ENCODE measurements at regions not wholly inside any gene's neighbourhood (a gene's known extent, or its start where the extent isn't known, plus 50 kb on each side); places are given as distances from the start of the nearest gene placed in this dataset.
"Not testable (repeated sequence)": the region's sequence is repeated elsewhere in the genome, so short reads cannot be mapped to it uniquely, and the experiment has no call there.

DNA sequence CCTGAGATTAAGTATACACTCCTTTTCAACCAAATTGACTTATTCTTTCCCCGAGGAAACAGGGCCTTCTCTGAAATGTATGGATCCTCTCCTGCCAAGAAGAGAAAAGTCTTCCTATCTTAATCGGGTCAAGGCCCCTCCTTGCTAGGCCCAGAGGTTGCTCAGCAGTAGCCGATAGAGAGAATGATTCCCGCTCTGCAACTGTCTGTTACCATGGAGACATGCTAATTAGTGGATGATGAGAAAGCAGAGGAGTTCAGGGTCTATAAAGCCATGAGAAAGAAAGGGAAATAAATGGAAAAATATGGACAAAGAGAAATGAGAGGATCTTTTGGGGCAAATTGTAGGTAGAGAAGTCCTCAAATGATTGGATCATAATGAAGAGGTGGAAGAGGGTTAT is 103.5 kb downstream of the POU4F1 start:
- no peak for DNase-seq (ENCODE audit: low spot score)
- Mint-ChIP-seq H3K36me3 (ENCODE audit: low read depth) (no peaks in the 10 kb centered on the region), H3K4me1 (ENCODE audit: low read depth) (no peaks in the 10 kb centered on the region), H3K4me3 (ENCODE audit: unreplicated experiment) (no peak overlapping the region), H3K9me3 (ENCODE audit: low read depth) (peaks cover 4% of the 10 kb centered on the region), H3K27ac (ENCODE audit: unreplicated experiment) (no peak overlapping the region), H3K27me3 (ENCODE audit: low read depth) (peaks cover 8% of the 10 kb centered on the region)
- TF ChIP-seq CTCF (IDR thresholded peaks at IDR 0.05): no peak

DNA sequence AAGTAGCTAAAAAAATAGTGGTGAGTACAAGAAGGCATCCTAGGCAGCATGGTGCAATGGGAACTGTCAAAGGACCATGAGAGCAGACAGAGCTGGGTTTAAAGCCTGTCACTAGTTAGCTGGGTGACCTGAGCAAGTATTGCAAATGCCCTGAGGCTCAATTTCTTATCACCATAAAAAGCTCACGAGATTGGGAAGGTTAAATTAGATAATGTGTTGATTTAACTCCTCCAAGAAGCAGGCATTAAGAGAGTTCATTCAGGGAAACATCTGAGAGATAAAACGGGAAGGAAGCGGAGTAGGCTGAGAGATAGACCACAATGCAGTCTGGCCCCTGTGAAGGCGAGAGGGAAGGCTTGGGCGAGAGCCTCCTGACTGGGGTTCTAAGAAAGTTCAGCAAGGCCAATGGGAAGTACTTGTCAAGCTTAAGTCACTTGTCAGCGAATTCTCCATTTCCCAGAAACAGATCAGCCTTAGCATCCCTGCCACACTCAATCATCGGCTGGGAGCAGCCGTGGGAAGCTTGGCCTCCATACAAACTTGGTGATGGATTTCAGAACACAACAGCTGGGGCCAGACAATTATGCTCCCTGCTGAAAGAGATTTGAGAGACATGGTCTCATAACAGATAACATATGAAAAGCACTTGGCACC is 105.5 kb downstream of the POU4F1 start:
- no peaks in the 10 kb centered on the region for H3K4me1 Mint-ChIP-seq (ENCODE audit: low read depth)
- H3K36me3 Mint-ChIP-seq (ENCODE audit: low read depth): no peaks in the 10 kb centered on the region
- no peak for DNase-seq (ENCODE audit: low spot score)
- TF ChIP-seq CTCF (IDR thresholded peaks at IDR 0.05): no peak
- H3K4me3 Mint-ChIP-seq (ENCODE audit: unreplicated experiment): no peak overlapping the region
- H3K27me3 Mint-ChIP-seq (ENCODE audit: low read depth): peaks cover 8% of the 10 kb centered on the region
- no peak overlapping the region for H3K27ac Mint-ChIP-seq (ENCODE audit: unreplicated experiment)
- peaks cover 4% of the 10 kb centered on the region for H3K9me3 Mint-ChIP-seq (ENCODE audit: low read depth)

DNA sequence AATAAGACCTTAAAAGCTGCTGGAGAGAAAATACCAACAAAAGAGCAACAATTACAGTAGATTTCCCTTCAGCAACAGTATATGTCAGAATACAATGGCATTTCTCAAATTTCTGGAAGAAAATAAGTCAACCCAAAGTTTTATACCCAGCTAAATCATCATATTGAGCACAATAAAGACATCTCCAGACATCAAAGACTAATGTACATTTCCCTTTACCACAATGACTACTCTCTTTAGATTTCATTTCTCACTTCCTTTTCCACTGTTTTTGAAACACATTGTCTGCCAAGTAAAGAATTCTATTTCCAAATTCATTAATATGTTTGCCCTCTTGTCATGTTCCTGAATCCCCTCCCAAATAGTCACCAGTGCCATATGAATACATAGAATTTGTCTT is 111.4 kb downstream of the POU4F1 start:
- no peak for TF ChIP-seq CTCF (IDR thresholded peaks at IDR 0.05)
- no peak overlapping the region for H3K27ac Mint-ChIP-seq (ENCODE audit: unreplicated experiment)
- peaks cover 7% of the 10 kb centered on the region for H3K27me3 Mint-ChIP-seq (ENCODE audit: low read depth)
- H3K36me3 Mint-ChIP-seq (ENCODE audit: low read depth): peaks cover 2% of the 10 kb centered on the region
- peaks cover 13% of the 10 kb centered on the region for H3K9me3 Mint-ChIP-seq (ENCODE audit: low read depth)
- DNase-seq (ENCODE audit: low spot score): no peak
- H3K4me1 Mint-ChIP-seq (ENCODE audit: low read depth): no peaks in the 10 kb centered on the region
- no peak overlapping the region for H3K4me3 Mint-ChIP-seq (ENCODE audit: unreplicated experiment)

DNA sequence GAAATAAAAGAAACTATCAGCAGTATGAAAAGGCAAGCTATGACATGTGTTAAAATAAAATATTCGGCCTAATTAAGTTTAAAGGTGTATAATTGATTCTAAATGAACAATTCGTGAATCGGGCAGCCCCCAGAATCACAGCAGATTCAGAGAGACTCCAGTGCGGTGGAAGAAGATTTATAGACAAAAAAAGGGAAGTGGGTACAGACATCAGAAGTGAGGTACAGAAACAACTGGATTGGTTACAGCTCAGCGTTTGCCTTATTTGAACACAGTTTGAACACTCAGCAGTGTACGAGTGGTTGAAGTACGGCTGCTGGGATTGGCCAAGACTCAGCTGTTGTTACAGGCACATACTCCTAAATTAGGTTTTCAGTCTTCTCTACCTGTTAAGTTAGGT is 113.1 kb downstream of the POU4F1 start:
- not testable (repeated sequence) for H3K4me3 Mint-ChIP-seq (ENCODE audit: unreplicated experiment); H3K27ac Mint-ChIP-seq (ENCODE audit: unreplicated experiment); H3K27me3 Mint-ChIP-seq (ENCODE audit: low read depth); H3K4me1 Mint-ChIP-seq (ENCODE audit: low read depth); DNase-seq (ENCODE audit: low spot score); H3K36me3 Mint-ChIP-seq (ENCODE audit: low read depth)
- peaks cover 13% of the 10 kb centered on the region for H3K9me3 Mint-ChIP-seq (ENCODE audit: low read depth)

GRCh38 chr13:78487707-78488106 is 115.6 kb downstream of the POU4F1 start:
- H3K4me3 Mint-ChIP-seq (ENCODE audit: unreplicated experiment): no peak overlapping the region
- no peak for DNase-seq (ENCODE audit: low spot score)
- H3K36me3 Mint-ChIP-seq (ENCODE audit: low read depth): peaks cover 2% of the 10 kb centered on the region
- H3K9me3 Mint-ChIP-seq (ENCODE audit: low read depth): peaks cover 12% of the 10 kb centered on the region
- TF ChIP-seq CTCF (IDR thresholded peaks at IDR 0.05): no peak
- peaks cover 6% of the 10 kb centered on the region for H3K27me3 Mint-ChIP-seq (ENCODE audit: low read depth)
- no peaks in the 10 kb centered on the region for H3K4me1 Mint-ChIP-seq (ENCODE audit: low read depth)
- H3K27ac Mint-ChIP-seq (ENCODE audit: unreplicated experiment): no peak overlapping the region

DNA sequence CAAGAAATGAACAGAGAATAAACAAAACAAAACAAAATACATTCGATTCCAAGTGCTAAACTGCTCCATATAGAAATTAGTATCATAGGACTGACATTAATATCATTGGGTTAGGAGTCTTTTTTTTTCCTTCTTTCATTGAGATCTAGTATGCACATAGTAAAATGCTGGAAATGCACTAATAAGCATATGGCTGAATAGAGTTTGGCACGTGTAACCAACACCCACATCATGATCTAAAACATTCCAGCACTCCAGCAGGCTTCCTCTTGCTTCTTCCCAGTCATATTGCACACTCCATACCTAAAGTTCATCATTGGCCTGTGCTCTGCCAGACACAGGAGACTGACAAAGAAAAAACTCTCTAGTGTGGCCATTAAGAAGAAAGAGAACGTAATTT is 117.5 kb downstream of the POU4F1 start:
- H3K27ac Mint-ChIP-seq (ENCODE audit: unreplicated experiment): no peak overlapping the region
- H3K9me3 Mint-ChIP-seq (ENCODE audit: low read depth): no peaks in the 10 kb centered on the region
- no peak for TF ChIP-seq CTCF (IDR thresholded peaks at IDR 0.05)
- DNase-seq (ENCODE audit: low spot score): no peak
- no peak overlapping the region for H3K4me3 Mint-ChIP-seq (ENCODE audit: unreplicated experiment)
- no peaks in the 10 kb centered on the region for H3K36me3 Mint-ChIP-seq (ENCODE audit: low read depth)
- peaks cover 10% of the 10 kb centered on the region for H3K27me3 Mint-ChIP-seq (ENCODE audit: low read depth)
- H3K4me1 Mint-ChIP-seq (ENCODE audit: low read depth): no peaks in the 10 kb centered on the region

All from chondrocyte (in vitro differentiated cells).